DOHH2 (cell line): ENCODE measurements at regions not wholly inside any gene's neighbourhood (a gene's known extent, or its start where the extent isn't known, plus 50 kb on each side); places are given as distances from the start of the nearest gene placed in this dataset.
"Not testable (repeated sequence)": the region's sequence is repeated elsewhere in the genome, so short reads cannot be mapped to it uniquely, and the experiment has no call there.

Source experiments
- CTCF ChIP-seq: fragments of 200-600 bp; sonication (generic); IDR thresholded peaks from one replicate; pipeline ENCODE4 v1.5.1; 2014; ENCODE audit warnings: antibody characterized with exemption, mild to moderate bottlenecking, low read depth, low read length; ENCODE audit not compliant: poor library complexity, severe bottlenecking
- EZH2phosphoT487 ChIP-seq: fragments of 200-600 bp; sonication (generic); IDR thresholded peaks from 2 replicates; pipeline ENCODE4 v1.6.1; 2017; ENCODE audit warnings: borderline replicate concordance, mild to moderate bottlenecking, antibody characterized with exemption, low read length, moderate library complexity, mixed read lengths

GRCh38 chr16:88243921-88244320, 138.8 kb upstream of the ZNF469 start:
- TF ChIP-seq CTCF, EZH2phosphoT487: not testable (repeated sequence)
